Central memory CD8-positive, alpha-beta T cell (primary cell): ENCODE measurements at regions not wholly inside any gene's neighbourhood (a gene's known extent, or its start where the extent isn't known, plus 50 kb on each side); places are given as distances from the start of the nearest gene placed in this dataset.

Source experiments
- ATAC-seq: fragments of 150-1000 bp; cut with Tn5 transposase; replicated peaks from 2 replicates; pipeline ENCODE4 v1.10.0; 2022; ENCODE audit warnings: mild to moderate bottlenecking, moderate FRiP score, moderate number of reproducible peaks; ENCODE audit not compliant: poor library complexity, severe bottlenecking; ENCODE audit errors: extremely low read depth
- DNase-seq, 2 donors: peaks; one replicate each; pipeline ENCODE4 v3.0.0; 2021; ENCODE audit warnings: low spot score in 2 of 2
- H3K27ac Mint-ChIP-seq: one replicate; pipeline ENCODE4 v1.8.0; 2022; ENCODE audit warnings: low read depth, mild to moderate bottlenecking, moderate library complexity, mixed read lengths
- H3K27me3 Mint-ChIP-seq: one replicate; pipeline ENCODE4 v1.8.0; 2022; ENCODE audit warnings: mixed read lengths
- H3K36me3 Mint-ChIP-seq: one replicate; pipeline ENCODE4 v1.8.0; 2022; ENCODE audit warnings: mild to moderate bottlenecking, moderate library complexity, mixed read lengths; ENCODE audit not compliant: insufficient read depth
- H3K4me1 Mint-ChIP-seq: one replicate; pipeline ENCODE4 v1.8.0; 2022; ENCODE audit warnings: mixed read lengths
- H3K4me3 Mint-ChIP-seq: one replicate; pipeline ENCODE4 v1.8.0; 2022; ENCODE audit warnings: mild to moderate bottlenecking, moderate library complexity, mixed read lengths
- H3K9me3 Mint-ChIP-seq: one replicate; pipeline ENCODE4 v1.8.0; 2022; ENCODE audit warnings: mixed read lengths

DNA sequence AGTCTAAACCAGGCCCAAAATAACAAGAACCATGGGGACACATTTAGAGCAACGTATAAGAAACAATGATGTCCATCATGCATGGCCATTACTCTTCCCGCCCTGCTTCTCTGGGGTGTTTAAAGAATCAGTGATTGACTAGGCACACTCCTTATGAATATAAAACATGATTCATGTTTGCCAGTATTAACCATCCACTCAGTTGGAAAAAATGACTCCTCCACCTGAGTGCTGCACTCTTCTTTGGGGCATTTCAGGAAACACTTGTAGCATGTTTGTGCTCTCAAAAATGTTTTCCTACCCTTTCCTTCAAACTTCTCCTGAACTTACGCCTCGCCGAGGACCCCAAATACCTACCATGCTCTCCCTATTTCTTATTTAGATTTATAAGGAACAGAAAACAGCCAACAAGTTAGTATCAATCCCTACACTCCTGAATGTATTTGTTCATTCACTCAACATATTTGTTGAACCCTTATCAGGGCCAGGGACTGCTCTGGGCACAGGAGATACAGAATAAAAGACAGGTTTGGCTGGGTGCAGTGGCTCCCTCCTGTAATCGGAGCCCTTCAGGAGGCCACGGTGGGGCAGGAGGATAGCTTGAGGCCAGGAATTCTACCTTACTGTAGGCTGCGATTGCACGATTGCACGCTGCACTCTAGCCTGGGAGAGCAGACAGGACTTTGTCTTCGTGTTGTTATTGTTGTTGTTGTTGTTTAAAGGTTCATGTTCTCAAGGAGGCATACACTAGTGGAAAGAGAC is 137.0 kb downstream of the TMCO5A start:
- Mint-ChIP-seq H3K9me3 (no peaks in the 10 kb centered on the region), H3K4me1 (peaks cover 23% of the 10 kb centered on the region), H3K36me3 (peaks cover 2% of the 10 kb centered on the region), H3K4me3 (no peak overlapping the region), H3K27me3 (peaks cover 11% of the 10 kb centered on the region), H3K27ac (peak overlapping the region; percentile 38)
- DNase-seq (no peak), ATAC-seq (no peak)

DNA sequence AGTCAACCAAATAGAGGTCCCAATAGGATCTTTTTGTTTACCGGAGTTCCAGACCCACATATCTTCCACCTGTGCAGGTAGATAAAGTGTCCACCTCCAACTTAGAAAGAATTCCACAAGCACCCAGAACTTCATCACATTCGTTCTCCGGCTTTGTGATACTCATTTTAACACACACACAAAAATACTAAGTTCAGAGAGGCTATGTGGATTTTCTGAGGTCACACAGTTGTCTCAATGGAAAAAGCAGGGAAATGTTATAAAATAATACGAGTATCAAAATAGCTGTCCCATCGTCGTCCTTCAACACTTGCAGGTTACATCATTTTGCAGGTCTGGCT is 137.5 kb downstream of the TMCO5A start:
- H3K9me3 Mint-ChIP-seq, result no peaks in the 10 kb centered on the region
- H3K4me1 Mint-ChIP-seq, result peaks cover 23% of the 10 kb centered on the region
- H3K27me3 Mint-ChIP-seq, result peaks cover 11% of the 10 kb centered on the region
- DNase-seq (no peak), ATAC-seq (no peak)
- peak overlapping the region; percentile 73 for H3K4me3 Mint-ChIP-seq
- H3K27ac Mint-ChIP-seq, result peak overlapping the region; percentile 38
- peaks cover 2% of the 10 kb centered on the region for H3K36me3 Mint-ChIP-seq

DNA sequence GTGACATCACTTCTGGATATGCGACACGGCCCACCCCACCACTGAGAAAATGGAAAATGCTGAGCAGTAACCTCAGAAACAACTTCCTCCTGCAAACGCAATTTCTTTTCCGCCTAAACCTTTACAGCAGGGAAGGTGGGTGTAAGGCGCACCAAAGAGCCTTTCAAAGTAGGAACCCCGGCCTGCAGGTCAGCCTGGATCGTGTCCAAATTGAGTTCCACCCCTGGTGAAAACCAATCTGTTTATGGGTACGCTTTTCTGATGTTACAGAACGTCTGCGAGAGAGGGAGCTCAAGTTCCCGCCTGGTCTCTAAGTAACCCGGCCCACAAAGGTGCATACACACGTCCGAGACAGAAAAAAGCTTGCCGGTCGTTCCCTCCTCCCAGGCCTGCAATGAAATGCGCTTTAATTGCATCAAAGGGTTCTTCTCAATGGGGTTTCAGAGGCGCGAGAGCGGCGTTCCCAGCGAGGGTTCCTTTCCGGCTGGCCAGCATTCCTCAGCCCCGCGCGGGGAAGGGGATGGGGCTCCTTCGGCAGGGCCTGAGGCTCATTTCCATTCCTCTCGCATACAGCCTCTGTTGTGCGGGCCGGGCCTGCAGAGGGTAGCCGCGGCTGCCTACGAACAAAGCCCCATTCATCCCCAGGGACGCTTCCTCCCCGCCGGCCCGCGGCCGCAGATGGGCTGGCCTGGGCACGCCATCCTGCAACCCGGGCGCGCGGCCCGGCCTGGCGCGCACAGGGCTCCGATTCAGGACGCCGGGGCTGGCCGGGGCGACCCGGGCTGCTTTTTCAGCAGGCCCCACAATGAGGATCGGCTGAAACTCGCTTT is 138.1 kb downstream of the TMCO5A start:
- DNase-seq (peak in 1 of 2 donors; percentile 11), ATAC-seq (peak; percentile 64)
- H3K9me3 Mint-ChIP-seq, result no peaks in the 10 kb centered on the region
- peak overlapping the region; percentile 38 for H3K27ac Mint-ChIP-seq
- peaks cover 2% of the 10 kb centered on the region for H3K36me3 Mint-ChIP-seq
- H3K4me3 Mint-ChIP-seq, result peak overlapping the region; percentile 73
- H3K27me3 Mint-ChIP-seq, result peaks cover 11% of the 10 kb centered on the region
- peaks cover 23% of the 10 kb centered on the region for H3K4me1 Mint-ChIP-seq

DNA sequence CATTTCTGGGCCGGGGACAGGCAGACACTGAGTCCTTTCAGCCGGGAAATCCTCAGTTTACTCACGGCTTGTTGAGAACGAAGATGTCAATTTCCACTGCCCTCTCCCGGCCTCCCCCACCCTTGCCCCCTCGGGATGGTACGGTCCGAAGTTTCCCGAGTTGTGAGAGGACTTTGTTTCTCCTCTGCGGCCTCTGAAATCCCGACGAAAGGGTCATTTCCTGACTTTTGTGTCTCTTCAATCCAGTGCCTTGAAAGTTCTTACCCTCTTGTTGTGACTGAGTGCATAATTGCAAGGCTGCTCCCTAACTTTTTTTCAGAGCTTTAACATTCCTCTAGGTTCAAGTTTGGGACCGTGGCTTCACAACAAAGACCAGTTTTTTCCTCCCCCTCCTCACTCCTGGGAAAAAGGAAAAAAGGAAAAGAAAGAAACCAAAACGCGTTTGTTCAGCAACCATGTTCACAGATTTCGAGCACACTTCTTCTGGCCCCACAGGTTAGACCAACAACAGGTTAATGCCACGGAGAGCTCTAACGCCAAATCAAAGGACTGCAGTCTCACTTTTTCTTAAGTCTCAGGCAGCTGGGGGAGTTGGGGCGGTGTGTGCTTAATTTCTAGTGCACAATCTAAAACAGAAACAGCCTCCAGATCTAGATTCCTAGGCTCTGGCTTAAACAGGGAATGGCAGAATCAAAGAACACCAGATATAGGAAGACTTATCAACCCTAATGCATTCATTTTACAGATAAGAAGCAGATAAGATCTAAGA is 138.9 kb downstream of the TMCO5A start:
- H3K4me3 Mint-ChIP-seq, result peak overlapping the region; percentile 73
- peaks cover 11% of the 10 kb centered on the region for H3K27me3 Mint-ChIP-seq
- peaks cover 2% of the 10 kb centered on the region for H3K36me3 Mint-ChIP-seq
- ATAC-seq (no peak), DNase-seq (no peak)
- H3K27ac Mint-ChIP-seq, result no peak overlapping the region
- peaks cover 23% of the 10 kb centered on the region for H3K4me1 Mint-ChIP-seq
- no peaks in the 10 kb centered on the region for H3K9me3 Mint-ChIP-seq

DNA sequence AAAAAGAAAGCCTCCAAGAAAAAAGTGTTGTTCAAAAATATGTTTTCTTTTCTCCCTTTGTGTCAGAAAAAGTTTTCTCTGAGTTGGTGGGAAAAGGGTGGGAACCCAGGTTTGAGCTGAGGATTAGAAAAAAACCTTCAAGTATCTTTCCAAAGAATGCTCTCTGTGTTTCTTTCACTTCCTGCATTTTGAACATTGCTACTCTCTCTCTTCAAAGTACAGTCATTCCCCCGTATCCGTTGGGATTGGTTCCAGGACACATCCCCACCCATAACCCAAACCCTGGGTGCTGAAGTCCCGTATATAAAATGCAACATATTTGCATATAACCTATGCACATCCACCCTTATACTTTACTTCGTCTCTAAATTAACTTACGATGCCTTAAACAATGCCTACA is 139.6 kb downstream of the TMCO5A start:
- DNase-seq, result no peak
- H3K27me3 Mint-ChIP-seq, result peaks cover 11% of the 10 kb centered on the region
- ATAC-seq, result no peak
- peaks cover 20% of the 10 kb centered on the region for H3K4me1 Mint-ChIP-seq
- H3K36me3 Mint-ChIP-seq, result peaks cover 2% of the 10 kb centered on the region
- no peak overlapping the region for H3K27ac Mint-ChIP-seq
- no peaks in the 10 kb centered on the region for H3K9me3 Mint-ChIP-seq
- H3K4me3 Mint-ChIP-seq, result peak overlapping the region; percentile 73

DNA sequence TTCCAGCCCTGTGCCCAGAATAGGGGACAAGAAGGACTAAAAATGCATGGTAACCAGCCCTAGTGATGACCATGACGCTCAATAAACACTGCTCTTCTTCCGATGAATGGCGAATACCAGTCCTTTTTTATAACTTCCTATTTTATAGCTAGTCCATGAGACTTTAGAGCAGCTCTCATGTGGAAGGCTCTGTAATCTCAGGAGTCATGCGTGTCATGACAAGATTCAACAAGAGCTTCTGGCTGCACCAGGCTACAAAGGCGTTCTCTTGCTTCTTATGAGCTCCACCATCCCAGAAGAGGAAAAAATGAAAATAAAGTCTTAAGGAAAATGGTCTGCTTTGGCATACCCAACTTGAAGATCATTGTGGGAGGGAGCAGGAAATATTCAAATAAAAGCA is 141.0 kb downstream of the TMCO5A start:
- Mint-ChIP-seq H3K9me3 (no peaks in the 10 kb centered on the region), H3K27me3 (peaks cover 11% of the 10 kb centered on the region), H3K4me1 (peaks cover 12% of the 10 kb centered on the region), H3K4me3 (no peak overlapping the region), H3K27ac (no peak overlapping the region), H3K36me3 (peaks cover 2% of the 10 kb centered on the region)
- ATAC-seq, result no peak
- DNase-seq, result no peak

DNA sequence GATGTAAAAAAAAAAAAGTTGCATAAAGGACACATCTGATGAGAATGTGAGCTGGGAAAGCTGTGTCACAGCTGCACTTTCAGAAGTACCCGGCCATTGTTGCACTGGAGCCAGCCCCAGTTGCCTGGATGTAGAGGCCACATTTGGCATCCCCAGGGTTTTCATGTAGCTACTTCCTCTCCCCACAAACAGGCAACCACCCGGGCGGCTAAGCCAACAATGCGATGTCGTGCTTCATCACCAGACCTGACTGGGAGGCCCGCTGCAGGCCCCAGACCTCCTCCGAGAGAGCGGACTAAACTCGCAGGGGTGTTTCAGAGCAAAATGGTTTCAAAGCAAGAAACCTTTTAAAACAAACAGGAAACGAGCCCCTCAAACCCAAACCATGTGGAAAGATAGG is 142.3 kb downstream of the TMCO5A start:
- H3K27ac Mint-ChIP-seq, result no peak overlapping the region
- H3K4me3 Mint-ChIP-seq, result no peak overlapping the region
- H3K4me1 Mint-ChIP-seq, result peaks cover 9% of the 10 kb centered on the region
- H3K36me3 Mint-ChIP-seq, result peaks cover 2% of the 10 kb centered on the region
- no peak for DNase-seq
- H3K27me3 Mint-ChIP-seq, result peaks cover 6% of the 10 kb centered on the region
- no peaks in the 10 kb centered on the region for H3K9me3 Mint-ChIP-seq
- ATAC-seq, result no peak

DNA sequence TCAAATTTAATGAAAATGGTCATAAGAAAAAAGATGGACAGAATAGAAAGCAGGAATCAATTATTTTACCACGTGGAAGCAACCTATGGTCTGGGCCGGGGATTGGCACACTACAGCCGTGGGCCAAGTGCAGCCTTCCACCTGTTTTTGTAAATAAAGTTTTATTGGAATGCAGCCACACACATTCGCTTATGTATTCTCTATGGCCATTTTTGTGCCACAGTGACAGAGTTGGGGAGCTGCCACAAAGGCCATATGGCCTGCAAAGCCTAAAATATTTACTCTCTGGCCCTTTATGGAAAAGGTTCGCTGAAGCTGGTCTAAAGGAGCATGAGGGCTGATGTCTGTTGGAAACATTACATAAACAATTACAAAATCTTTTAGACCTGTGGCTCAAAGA is 144.8 kb downstream of the TMCO5A start:
- H3K36me3 Mint-ChIP-seq, result no peaks in the 10 kb centered on the region
- no peaks in the 10 kb centered on the region for H3K27me3 Mint-ChIP-seq
- H3K4me1 Mint-ChIP-seq, result peaks cover 6% of the 10 kb centered on the region

DNA sequence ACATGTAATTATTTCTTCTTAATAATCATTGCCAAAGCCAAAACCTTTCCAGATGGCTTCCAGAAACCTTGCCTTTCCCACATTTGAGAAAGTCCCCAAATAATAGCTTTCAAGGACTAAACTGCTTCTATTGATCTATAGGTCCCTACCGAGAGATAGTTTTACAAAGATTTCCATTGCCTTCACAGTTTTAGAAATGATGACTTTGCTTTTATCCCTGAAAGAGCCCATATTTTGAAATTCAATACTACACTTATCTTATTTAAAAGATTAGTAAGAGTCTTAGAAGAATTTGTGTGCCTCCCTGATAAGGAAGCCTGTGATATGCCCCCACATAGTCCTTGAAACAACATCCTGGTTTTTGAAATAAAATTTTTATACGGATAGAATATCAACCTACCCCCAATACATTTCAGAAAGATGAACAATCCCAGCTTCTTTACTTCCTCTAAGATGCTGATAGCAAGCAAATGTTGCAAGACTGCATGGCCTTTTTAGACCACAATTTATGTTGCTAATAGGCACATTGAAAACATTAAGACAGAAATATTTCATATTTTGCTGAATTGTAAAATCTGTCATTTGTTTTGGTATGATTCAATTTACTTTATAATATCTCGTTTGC is 146.3 kb downstream of the TMCO5A start:
- Mint-ChIP-seq H3K4me3 (no peak overlapping the region), H3K9me3 (no peaks in the 10 kb centered on the region), H3K36me3 (no peaks in the 10 kb centered on the region), H3K27ac (no peak overlapping the region), H3K27me3 (no peaks in the 10 kb centered on the region), H3K4me1 (peaks cover 16% of the 10 kb centered on the region)
- DNase-seq, result no peak
- no peak for ATAC-seq

More for the DNA sequence above, 144.8 kb downstream of the TMCO5A start:
- no peaks in the 10 kb centered on the region for H3K9me3 Mint-ChIP-seq
- ATAC-seq (no peak), DNase-seq (no peak)
- H3K27ac Mint-ChIP-seq, result no peak overlapping the region
- no peak overlapping the region for H3K4me3 Mint-ChIP-seq

DNA sequence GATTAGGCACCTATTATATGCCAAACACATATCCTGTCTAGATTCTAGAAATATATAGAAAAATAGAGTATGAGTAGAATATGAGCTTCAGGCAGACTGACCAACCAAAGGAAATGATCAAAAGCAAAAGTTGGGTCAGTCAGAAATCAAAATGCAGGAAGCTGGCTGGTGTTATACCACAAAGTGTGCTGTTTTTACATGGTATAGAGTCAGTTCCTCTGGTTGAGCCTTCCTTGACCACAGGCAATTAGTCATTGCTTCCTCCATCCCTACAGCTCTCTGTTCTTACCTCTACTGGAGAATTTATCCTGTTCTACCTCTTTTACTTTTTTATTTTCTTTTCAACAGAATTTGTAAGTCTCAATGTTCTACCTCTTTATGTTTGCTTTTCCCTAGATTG is 149.8 kb downstream of the TMCO5A start:
- H3K4me3 Mint-ChIP-seq, result no peak overlapping the region
- no peak overlapping the region for H3K27ac Mint-ChIP-seq
- H3K36me3 Mint-ChIP-seq, result no peaks in the 10 kb centered on the region
- no peaks in the 10 kb centered on the region for H3K27me3 Mint-ChIP-seq
- peaks cover 16% of the 10 kb centered on the region for H3K4me1 Mint-ChIP-seq
- DNase-seq, result no peak
- no peaks in the 10 kb centered on the region for H3K9me3 Mint-ChIP-seq
- ATAC-seq, result peak; percentile 74

DNA sequence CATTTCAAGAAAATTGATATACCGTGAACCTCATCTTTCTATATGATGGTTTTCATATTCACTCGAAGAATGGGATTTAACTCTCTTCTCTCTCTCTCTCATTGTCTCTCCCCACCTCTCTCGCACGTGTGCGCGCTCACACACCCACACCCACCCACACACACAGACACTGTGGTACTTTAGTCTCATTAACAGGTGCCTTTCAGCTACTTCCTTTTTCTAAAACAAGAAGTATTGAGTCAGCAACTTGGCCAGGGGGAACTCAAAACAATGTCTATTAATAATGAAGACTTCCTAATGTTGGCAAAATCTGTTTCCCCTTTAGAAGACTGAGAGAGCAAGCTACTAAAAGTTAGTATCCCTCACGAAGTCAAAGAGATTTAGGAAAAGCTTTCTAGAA is 150.7 kb downstream of the TMCO5A start:
- Mint-ChIP-seq H3K9me3 (no peaks in the 10 kb centered on the region), H3K27me3 (no peaks in the 10 kb centered on the region), H3K4me1 (peaks cover 16% of the 10 kb centered on the region), H3K36me3 (no peaks in the 10 kb centered on the region), H3K27ac (no peak overlapping the region), H3K4me3 (peak overlapping the region; percentile 1)
- DNase-seq, result no peak
- peak; percentile 78 for ATAC-seq

DNA sequence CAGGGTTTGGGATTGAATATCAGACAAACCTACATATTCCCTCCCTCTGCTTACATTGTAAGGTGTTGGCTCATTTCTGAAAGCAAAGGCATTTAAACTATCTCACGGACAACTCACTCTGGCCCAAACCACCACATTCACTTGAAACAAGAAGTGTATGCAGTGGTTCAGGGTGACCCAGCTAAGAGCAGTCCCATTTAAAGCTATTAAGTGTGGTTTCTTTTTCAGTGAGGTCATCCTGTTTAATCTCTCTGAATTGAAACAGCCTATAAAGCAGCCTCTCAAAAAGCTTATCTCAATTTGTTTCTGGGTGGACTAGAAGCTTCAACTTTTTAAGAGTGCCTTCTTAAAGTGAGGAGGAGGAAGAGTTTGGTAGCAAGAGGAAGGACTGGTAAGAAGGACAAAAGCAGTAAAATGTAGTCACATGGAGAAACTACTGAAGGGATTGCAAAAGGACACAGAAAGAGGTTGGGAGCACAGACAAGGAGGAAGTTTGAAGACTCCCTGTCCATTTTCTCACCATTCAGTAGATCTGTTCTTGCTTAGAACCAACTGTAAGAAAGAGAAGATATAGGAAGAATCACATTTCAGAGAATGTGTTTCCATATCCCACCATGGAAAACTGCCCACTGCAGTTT is 151.6 kb downstream of the TMCO5A start:
- peaks cover 16% of the 10 kb centered on the region for H3K4me1 Mint-ChIP-seq
- no peak for DNase-seq
- H3K27ac Mint-ChIP-seq, result no peak overlapping the region
- H3K9me3 Mint-ChIP-seq, result no peaks in the 10 kb centered on the region
- no peaks in the 10 kb centered on the region for H3K36me3 Mint-ChIP-seq
- H3K27me3 Mint-ChIP-seq, result no peaks in the 10 kb centered on the region
- no peak for ATAC-seq
- no peak overlapping the region for H3K4me3 Mint-ChIP-seq
